ENCODE measurements at regions not wholly inside any gene's neighbourhood (a gene's known extent, or its start where the extent isn't known, plus 50 kb on each side); places are given as distances from the start of the nearest gene placed in this dataset.
A peak's percentile ranks its signal among the peaks of the same experiment; 100 is the strongest.
"Not testable (repeated sequence)": the region's sequence is repeated elsewhere in the genome, so short reads cannot be mapped to it uniquely, and the experiment has no call there.

- Histone ChIP-seq H3K4me2 (ENCODE audit: low read length) (no peak overlapping the region), H3K9me2 (replicated peaks; ENCODE audit: low read length) (no peaks in the 10 kb centered on the region), H3K4me3 (ENCODE audit: low read length) (no peak overlapping the region), H2AFZ (ENCODE audit: low read length) (no peak overlapping the region), H3K27ac (ENCODE audit: low read length) (no peak overlapping the region), H3K79me2 (ENCODE audit: low read length) (no peaks in the 10 kb centered on the region), H4K20me1 (ENCODE audit: low read length) (no peaks in the 10 kb centered on the region), H3K4me1 (ENCODE audit: insufficient read depth, low read length) (no peaks in the 10 kb centered on the region), H3K36me3 (ENCODE audit: low read depth, low read length) (peaks cover 2% of the 10 kb centered on the region; the same call in 1 of the 2 replicates), H3K9ac (ENCODE audit: low read length) (no peak overlapping the region), H3K9me3 (ENCODE audit: low read length) (no peaks in the 10 kb centered on the region), H3K27me3 (ENCODE audit: low read length) (no peaks in the 10 kb centered on the region), H3F3A (ENCODE audit: low read length, unreplicated experiment) (no peaks in the 10 kb centered on the region)
- POLR2A ChIA-PET (ENCODE audit: unreplicated experiment), result no interaction called here
- BruUV-seq (replicated peaks), result no TSS peak
- DNase-seq (peak; percentile 66), ATAC-seq (peak; percentile 60; the same call in 1 of the 2 replicates)
- intact Hi-C loops (cut with micrococcal nuclease), result no loop called here
- CTCF ChIA-PET, result no interaction called here
- TF ChIP-seq CTCF (conservative IDR thresholded peaks at IDR 0.05; ENCODE audit: low read depth, low read length) (peak; percentile 93), EZH2phosphoT487 (IDR thresholded peaks at IDR 0.05; ENCODE audit: borderline replicate concordance, low read length) (no peak), EZH2 (IDR thresholded peaks at IDR 0.05; ENCODE audit: low read length, unreplicated experiment) (no peak)
These were observed 98.5 kb downstream of the TNFRSF13B start for GRCh38 chr17:16873174-16874035.

GRCh38 chr17:16872351-16873173 lies 99.4 kb downstream of the TNFRSF13B start:
- Histone ChIP-seq H3K27me3 (ENCODE audit: low read length) (no peaks in the 10 kb centered on the region), H3K9ac (ENCODE audit: low read length) (no peak overlapping the region), H3K79me2 (ENCODE audit: low read length) (no peaks in the 10 kb centered on the region), H3K4me2 (ENCODE audit: low read length) (no peak overlapping the region), H3K9me3 (ENCODE audit: low read length) (no peaks in the 10 kb centered on the region), H2AFZ (ENCODE audit: low read length) (no peak overlapping the region), H3K27ac (ENCODE audit: low read length) (no peak overlapping the region), H3K4me1 (ENCODE audit: insufficient read depth, low read length) (no peaks in the 10 kb centered on the region), H4K20me1 (ENCODE audit: low read length) (no peaks in the 10 kb centered on the region), H3F3A (ENCODE audit: low read length, unreplicated experiment) (no peaks in the 10 kb centered on the region), H3K36me3 (ENCODE audit: low read depth, low read length) (peaks cover 2% of the 10 kb centered on the region; the same call in 1 of the 2 replicates), H3K4me3 (ENCODE audit: low read length) (no peak overlapping the region), H3K9me2 (replicated peaks; ENCODE audit: low read length) (no peaks in the 10 kb centered on the region)
- CTCF ChIA-PET, result no interaction called here
- DNase-seq, result no peak
- POLR2A ChIA-PET (ENCODE audit: unreplicated experiment), result no interaction called here
- no peak for ATAC-seq
- intact Hi-C loops (cut with micrococcal nuclease), result no loop called here
- no TSS peak for BruUV-seq (replicated peaks)
- no peak for TF ChIP-seq CTCF (conservative IDR thresholded peaks at IDR 0.05; ENCODE audit: low read depth, low read length)
- no peak for TF ChIP-seq EZH2 (IDR thresholded peaks at IDR 0.05; ENCODE audit: low read length, unreplicated experiment)
- TF ChIP-seq EZH2phosphoT487 (IDR thresholded peaks at IDR 0.05; ENCODE audit: borderline replicate concordance, low read length), result no peak

- H3K4me3 ChIP-seq (ENCODE audit: low read length); CTCF ChIA-PET: not testable (repeated sequence)
These were observed 100.3 kb downstream of the TNFRSF13B start for GRCh38 chr17:16871446-16872190.

More at GRCh38 chr17:16871446-16872190, 100.3 kb downstream of the TNFRSF13B start:
- intact Hi-C loops (cut with micrococcal nuclease); BruUV-seq (replicated peaks); H3K36me3 ChIP-seq (ENCODE audit: low read depth, low read length); ATAC-seq; H3K9me3 ChIP-seq (ENCODE audit: low read length); H3K79me2 ChIP-seq (ENCODE audit: low read length); H4K20me1 ChIP-seq (ENCODE audit: low read length); H3K4me2 ChIP-seq (ENCODE audit: low read length); H3K27ac ChIP-seq (ENCODE audit: low read length); POLR2A ChIA-PET (ENCODE audit: unreplicated experiment); DNase-seq; H3K9ac ChIP-seq (ENCODE audit: low read length); H3K4me1 ChIP-seq (ENCODE audit: insufficient read depth, low read length); H3K9me2 ChIP-seq (replicated peaks; ENCODE audit: low read length); H3K27me3 ChIP-seq (ENCODE audit: low read length); H2AFZ ChIP-seq (ENCODE audit: low read length); H3F3A ChIP-seq (ENCODE audit: low read length, unreplicated experiment): not testable (repeated sequence)

Measured in PC-3 (cell line).